LHCN-M2 (cell line): ENCODE measurements at regions not wholly inside any gene's neighbourhood (a gene's known extent, or its start where the extent isn't known, plus 50 kb on each side); places are given as distances from the start of the nearest gene placed in this dataset.
"Not testable (repeated sequence)": the region's sequence is repeated elsewhere in the genome, so short reads cannot be mapped to it uniquely, and the experiment has no call there.

ENCODE experiments used
- DNase-seq: peaks from one replicate; pipeline ENCODE4 v3.0.0-alpha.2; 2012; ENCODE audit warnings: low read depth

GRCh38 chr2:161052214-161052613, 108.0 kb upstream of the TANK start:
- no peak for DNase-seq

GRCh38 chr2:161055289-161055688, 104.9 kb upstream of the TANK start:
- no peak for DNase-seq

- DNase-seq = no peak
Measured at GRCh38 chr2:161059388-161059787, 100.8 kb upstream of the TANK start.

DNA sequence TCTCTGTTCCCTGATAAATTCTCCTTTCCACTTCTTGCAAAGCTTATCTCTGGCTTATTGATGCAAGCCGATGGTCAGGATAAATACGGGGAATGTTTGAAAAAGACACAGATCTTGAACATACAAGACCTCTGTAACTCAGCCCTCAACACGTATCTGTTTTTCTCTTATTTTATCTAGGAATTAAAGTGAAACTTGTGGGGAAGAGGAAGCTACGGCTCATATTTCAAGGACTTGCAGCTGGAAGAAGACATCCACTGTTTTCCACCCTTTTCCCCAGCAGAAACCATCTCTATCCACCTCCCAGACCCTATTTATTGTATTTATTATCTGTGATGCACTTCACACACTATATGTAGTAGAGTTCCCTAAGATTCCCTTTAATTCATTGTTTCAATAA, 98.4 kb upstream of the TANK start:
- DNase-seq = no peak

GRCh38 chr2:161063157-161063945, 96.9 kb upstream of the TANK start:
- DNase-seq = peak; percentile 84

- no peak for DNase-seq
Measured at GRCh38 chr2:161063946-161064306, 96.3 kb upstream of the TANK start.

- DNase-seq = peak; percentile 26
Measured at GRCh38 chr2:161067846-161068350, 92.3 kb upstream of the TANK start.

GRCh38 chr2:161068670-161069069, 91.6 kb upstream of the TANK start:
- peak; percentile 85 for DNase-seq

DNA sequence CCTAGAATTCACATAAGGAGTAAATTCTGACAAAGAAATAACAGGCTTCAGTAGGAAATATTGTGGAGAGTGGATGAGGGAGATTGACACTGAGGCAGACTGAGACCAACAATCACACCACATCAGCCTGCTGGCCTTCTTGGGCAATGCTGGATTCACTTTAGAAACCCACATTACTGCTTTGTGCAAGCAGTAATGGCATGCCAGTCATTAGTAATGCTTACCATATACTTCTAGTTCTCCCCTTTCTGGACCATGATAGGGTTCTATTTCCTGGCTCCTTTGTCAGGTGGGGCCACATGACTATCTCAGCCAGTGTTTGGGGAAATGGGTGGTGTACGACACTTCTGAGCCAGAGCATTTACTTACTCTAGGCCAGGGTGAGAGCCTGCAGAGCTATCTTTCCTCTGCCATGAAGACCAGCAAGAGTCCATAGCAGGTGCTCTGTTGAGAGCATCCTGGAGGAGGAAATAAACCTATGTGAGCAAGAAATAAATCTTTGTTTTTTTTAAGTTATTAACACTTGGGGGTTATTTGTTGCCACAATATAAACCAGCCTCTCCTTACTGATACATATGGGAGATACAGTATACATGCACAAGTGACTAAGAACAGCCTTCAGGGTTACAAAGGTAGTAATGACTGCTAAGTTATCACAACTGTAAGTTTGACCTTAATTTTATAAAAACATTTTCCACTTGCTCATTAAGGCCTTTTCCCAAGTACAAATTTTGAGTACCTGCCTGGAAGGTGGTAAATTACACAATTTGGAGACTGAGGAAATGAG, 89.3 kb upstream of the TANK start:
- DNase-seq = no peak

- not testable (repeated sequence) for DNase-seq
Measured at GRCh38 chr2:161072436-161072835, 87.8 kb upstream of the TANK start.

DNA sequence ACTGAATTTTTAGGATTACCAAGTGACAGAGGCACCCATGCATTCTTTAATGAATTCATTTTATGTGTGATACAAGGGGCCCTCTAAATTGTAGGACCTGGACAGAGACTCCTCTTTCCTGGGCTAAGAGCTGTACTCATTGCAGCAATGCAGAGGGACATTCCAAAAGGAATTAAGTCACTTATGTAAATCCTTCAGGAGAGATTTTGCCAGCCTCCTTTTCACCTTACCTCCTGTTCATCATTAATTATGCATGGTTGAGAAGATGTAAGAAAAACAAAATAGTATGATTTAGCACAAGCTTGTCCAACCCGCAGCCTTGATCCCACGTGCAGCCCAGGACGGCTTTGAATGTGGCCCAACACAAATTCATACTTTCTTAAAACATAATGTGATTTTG, 84.5 kb upstream of the TANK start:
- no peak for DNase-seq

DNA sequence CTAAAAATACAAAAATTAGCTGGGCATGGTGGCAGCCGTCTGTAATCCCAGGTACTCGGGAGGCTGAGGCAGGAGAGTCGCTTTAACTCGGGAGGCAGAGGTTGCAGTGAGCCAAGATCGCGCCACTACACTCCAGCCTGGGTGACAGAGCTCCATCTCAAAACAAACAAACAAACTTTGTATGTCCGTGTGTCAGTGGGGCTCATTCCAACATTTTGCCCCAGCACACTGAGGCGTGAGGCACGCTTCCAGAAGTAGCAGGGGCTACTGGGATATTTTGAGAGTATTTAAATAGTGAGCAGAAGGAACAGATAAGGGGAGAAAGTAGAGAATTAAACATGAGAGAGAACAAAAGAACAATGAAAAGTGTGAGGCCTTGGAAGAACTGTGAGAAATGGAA, 83.3 kb upstream of the TANK start:
- no peak for DNase-seq

DNA sequence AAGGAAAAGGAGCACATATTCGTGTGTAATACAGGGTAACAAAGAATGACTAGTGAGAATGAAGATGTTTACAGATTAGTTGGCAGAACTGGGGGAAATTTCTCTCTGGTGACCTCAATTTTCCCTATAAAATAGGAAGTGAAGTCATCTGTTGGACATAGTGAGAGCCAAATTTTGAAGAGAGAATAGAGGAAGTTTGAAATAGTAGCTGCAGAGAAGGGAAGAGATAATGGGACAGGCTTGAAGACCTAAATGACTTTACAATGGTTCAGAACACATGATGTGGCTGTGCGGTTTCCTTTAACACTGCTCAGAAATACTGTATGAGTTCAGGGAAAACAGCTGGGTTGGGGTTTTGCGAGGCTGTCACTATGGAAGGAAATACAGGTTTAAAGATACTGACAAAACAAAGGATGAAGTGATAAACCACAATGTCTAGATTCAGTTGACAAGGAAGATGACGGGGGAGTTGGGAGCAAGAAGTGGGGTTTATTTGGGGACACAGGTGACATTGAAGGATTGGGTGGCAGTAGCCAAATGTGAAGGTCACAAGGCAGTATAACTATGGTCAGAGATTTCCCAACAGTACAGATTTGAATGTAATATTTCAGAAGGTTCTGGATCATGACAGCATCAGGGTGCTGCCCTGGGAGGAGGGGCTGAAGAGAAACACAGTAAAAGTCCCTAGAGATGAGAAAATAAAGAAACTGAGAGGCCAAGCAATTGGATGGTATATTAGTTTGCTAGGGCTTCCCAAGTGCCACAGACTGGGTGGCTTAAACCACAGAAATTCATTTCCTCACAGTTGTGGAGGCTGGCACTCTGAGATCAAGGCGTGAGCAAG, 82.6 kb upstream of the TANK start:
- peak; percentile 69 for DNase-seq

DNA sequence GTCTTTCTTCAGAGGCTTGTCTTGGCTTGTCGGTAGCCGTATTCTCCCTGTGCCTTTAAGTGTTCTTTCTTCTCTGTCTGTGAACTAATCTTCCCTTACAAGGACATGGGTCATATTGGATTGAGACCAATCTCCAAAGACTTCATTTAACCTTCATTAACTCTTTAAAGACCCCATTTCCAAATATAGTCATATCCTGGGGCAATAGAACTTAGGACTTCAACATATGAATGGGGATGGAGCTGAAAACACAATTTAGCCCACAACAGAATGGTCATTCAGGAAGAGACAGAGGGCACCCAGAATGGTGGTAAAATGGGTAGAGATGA, 82.1 kb upstream of the TANK start:
- no peak for DNase-seq

- DNase-seq = peak; percentile 28
Measured at GRCh38 chr2:161085149-161085548, 75.1 kb upstream of the TANK start.

DNA sequence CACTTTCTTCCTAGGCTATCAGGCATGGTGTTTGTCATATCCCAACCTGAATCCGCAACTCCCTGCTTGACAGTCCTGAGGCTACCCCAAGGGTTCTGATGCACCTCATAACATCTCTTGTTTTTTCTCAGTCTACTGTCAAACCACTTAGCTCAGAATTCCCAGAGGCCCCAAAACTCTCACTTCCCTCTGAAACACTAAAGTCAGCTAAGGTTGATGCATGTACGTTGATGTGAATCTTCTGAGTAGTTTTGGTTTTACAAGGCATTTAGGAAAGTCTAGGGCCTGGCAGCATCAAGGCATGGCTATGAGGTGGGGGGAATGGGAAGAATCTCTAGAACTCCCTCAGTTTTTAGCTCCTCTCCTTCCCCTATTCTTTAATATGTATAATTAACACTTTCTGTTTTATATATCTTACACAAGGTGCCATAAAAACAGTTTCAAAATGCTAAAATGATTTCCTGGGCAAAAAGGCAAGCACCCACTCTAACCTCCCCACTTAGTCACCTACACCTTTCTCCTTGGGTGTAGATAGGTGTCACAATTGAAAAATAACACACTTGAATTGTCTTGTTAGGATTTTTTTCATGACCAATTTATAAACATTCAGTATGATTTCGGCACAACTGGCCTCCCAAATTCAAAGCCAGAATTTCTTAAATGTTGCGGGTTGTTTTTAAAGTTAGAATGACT, 71.4 kb upstream of the TANK start:
- no peak for DNase-seq

- no peak for DNase-seq
Measured at GRCh38 chr2:161090411-161090810, 69.8 kb upstream of the TANK start.

- DNase-seq = no peak
Measured at GRCh38 chr2:161095314-161095713, 64.9 kb upstream of the TANK start.

DNA sequence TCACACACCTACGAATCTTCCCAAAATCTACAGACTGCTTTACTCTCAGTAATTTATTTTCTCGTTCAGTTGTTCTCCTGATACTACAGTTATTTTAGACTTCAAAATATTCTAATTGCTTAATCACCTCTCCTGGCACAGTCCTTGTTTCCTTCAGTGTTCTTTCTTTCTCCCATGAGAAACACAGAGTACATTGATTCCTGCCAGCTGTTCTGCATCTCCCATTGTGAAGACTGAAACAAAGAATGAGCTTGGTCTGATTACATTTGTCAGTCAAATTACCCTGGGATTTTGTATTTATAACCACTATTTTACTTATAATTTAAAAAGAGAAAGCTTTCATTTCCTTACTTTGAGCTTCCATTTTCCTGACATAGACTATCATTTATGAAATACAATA, 63.9 kb upstream of the TANK start:
- DNase-seq = peak; percentile 76

- DNase-seq = no peak
Measured at GRCh38 chr2:161097157-161097556, 63.1 kb upstream of the TANK start.

DNA sequence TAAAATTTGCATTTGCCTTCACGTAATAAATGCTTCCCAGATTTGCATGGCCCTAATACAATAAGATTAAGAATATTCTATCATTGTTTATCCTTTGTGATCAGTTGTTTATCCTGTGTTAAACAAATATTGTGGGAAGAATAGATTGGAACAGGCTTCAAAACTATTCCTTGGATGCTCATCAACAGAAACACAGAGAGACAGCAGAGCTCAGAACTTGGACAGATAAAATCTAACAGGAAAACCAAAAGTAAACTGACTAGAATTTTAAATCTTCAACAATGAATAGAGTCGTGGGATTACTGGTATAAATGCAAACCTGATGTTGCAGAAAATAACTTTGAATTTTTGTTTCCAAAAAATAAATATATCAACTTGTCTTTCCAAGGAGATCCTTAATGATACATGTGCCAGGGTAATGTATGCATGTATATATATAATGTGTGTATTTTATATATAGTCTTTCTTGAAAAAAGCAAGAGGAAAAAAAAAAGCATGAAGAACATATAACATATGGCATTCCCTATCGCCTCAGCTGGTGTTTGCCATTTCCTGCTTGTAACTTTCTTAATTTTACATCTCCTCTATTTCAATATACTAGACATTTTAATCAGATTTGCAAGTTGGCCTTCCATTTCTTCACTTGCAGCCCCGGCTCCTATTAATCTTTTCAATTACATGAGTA, 59.9 kb upstream of the TANK start:
- DNase-seq = no peak
